ENCODE measurements at regions not wholly inside any gene's neighbourhood (a gene's known extent, or its start where the extent isn't known, plus 50 kb on each side); places are given as distances from the start of the nearest gene placed in this dataset.

GRCh38 chr5:118728191-118728590 is 260.2 kb downstream of the DTWD2 start:
- H3K9me3 ChIP-seq = no peaks in the 10 kb centered on the region
- no peak for DNase-seq (ENCODE audit: low read depth in 1 of 2, low spot score in 1 of 2)
- H3K27ac ChIP-seq = no peak overlapping the region
- H3K4me2 ChIP-seq = no peak overlapping the region
- H3K4me1 ChIP-seq = no peaks in the 10 kb centered on the region
- 4% methylated on average over 2 of the region's 2 CpGs for WGBS (ENCODE audit: missing lambda C conversion rate)
- POLR2A ChIA-PET = no interaction called here
- no peak overlapping the region for H3K4me3 ChIP-seq
- no peak for TF ChIP-seq GATA3 (IDR thresholded peaks at IDR 0.05; ENCODE audit: borderline replicate concordance)
- no peak for TF ChIP-seq NR3C1 (IDR thresholded peaks at IDR 0.05)
- ATAC-seq = no peak
- FAIRE-seq = no peak
- CTCF ChIA-PET = interaction anchor here (0.6 kb wide), 1 partner anchor 1828 kb away, joined by 6 read pairs; no protein-coding TSS in a partner anchor

GRCh38 chr5:118726891-118727290 is 261.5 kb downstream of the DTWD2 start:
- POLR2A ChIA-PET = no interaction called here

GRCh38 chr5:118723021-118723338 is 265.4 kb downstream of the DTWD2 start:
- Histone ChIP-seq H3K27ac (no peak overlapping the region), H3K4me1 (no peaks in the 10 kb centered on the region), H3K4me3 (no peak overlapping the region), H3K9me3 (no peaks in the 10 kb centered on the region; the same call in 2 of the 3 replicates), H3K4me2 (no peak overlapping the region)
- ChIA-PET CTCF (no interaction called here), POLR2A (no interaction called here)
- ATAC-seq = no peak
- DNase-seq (ENCODE audit: low read depth in 1 of 2, low spot score in 1 of 2) = no peak
- no peak for FAIRE-seq
- TF ChIP-seq EHMT2 (IDR thresholded peaks at IDR 0.05; ENCODE audit: low read depth) (no peak), TP53 (CRISPR knock-in tag; IDR thresholded peaks at IDR 0.05) (no peak), ATOH8 (CRISPR knock-in tag; IDR thresholded peaks at IDR 0.05; ENCODE audit: low read depth) (no peak), FOSL2 (IDR thresholded peaks at IDR 0.05) (no peak), FOSL2 (CRISPR knock-in tag; IDR thresholded peaks at IDR 0.05) (no peak)

More at GRCh38 chr5:118726891-118727290, 261.5 kb downstream of the DTWD2 start:
- DNase-seq (ENCODE audit: low read depth in 1 of 2, low spot score in 1 of 2) (no peak), ATAC-seq (no peak), FAIRE-seq (no peak)
- TF ChIP-seq KDM1A (IDR thresholded peaks at IDR 0.05; ENCODE audit: low read depth) (no peak), CTCF (IDR thresholded peaks at IDR 0.05) (no peak), HMGXB4 (CRISPR knock-in tag; IDR thresholded peaks at IDR 0.05; ENCODE audit: borderline replicate concordance) (no peak), KDM5A (IDR thresholded peaks at IDR 0.05) (no peak), RFX5 (IDR thresholded peaks at IDR 0.05) (no peak), EHMT2 (IDR thresholded peaks at IDR 0.05; ENCODE audit: low read depth) (no peak), CHD2 (IDR thresholded peaks at IDR 0.05; ENCODE audit: low read length, partially characterized antibody) (no peak), GATA3 (IDR thresholded peaks at IDR 0.05; ENCODE audit: borderline replicate concordance) (no peak)
- 0% methylated on average over 3 of the region's 3 CpGs for whole genome bisulfite sequencing (ENCODE audit: missing lambda C conversion rate)
- Histone ChIP-seq H3K4me2 (no peak overlapping the region), H3K27ac (no peak overlapping the region), H3K4me1 (no peaks in the 10 kb centered on the region), H3K9me3 (no peaks in the 10 kb centered on the region), H3K4me3 (no peak overlapping the region)
- CTCF ChIA-PET = no interaction called here

GRCh38 chr5:118722122-118723020 is 266.0 kb downstream of the DTWD2 start:
- FAIRE-seq = no peak
- no peaks in the 10 kb centered on the region; the same call in 2 of the 3 replicates for H3K9me3 ChIP-seq
- 41% methylated on average over 7 of the region's 7 CpGs for WGBS (ENCODE audit: missing lambda C conversion rate)
- H3K4me1 ChIP-seq = no peaks in the 10 kb centered on the region
- DNase-seq (ENCODE audit: low read depth in 1 of 2, low spot score in 1 of 2) = no peak
- no peak overlapping the region for H3K4me2 ChIP-seq
- ChIA-PET CTCF (no interaction called here), POLR2A (no interaction called here)
- no peak for TF ChIP-seq ZSCAN20 (CRISPR knock-in tag; IDR thresholded peaks at IDR 0.05)
- no peak for ATAC-seq
- H3K4me3 ChIP-seq = no peak overlapping the region
- no peak overlapping the region for H3K27ac ChIP-seq
